ENCODE measurements at regions not wholly inside any gene's neighbourhood (a gene's known extent, or its start where the extent isn't known, plus 50 kb on each side); places are given as distances from the start of the nearest gene placed in this dataset.

GRCh38 chr2:226118471-226119429, 680.9 kb downstream of the IRS1 start:
- Histone ChIP-seq H3K27me3 (ENCODE audit: insufficient read depth, poor library complexity, severe bottlenecking) (no peaks in the 10 kb centered on the region), H3K4me3 (replicated peaks; ENCODE audit: insufficient read depth, low read length) (peak overlapping the region; percentile 30), H3K27ac (replicated peaks) (peak overlapping the region; percentile 81)
- DNase-seq (ENCODE audit: low read depth in 1 of 2, low spot score in 1 of 2) = peak; percentile 81 to 98
- TF ChIP-seq GABPA (IDR thresholded peaks at IDR 0.05; ENCODE audit: low read depth) = 0 out of 2 replicates have a peak, but pooled peaks have one; percentile 53
- no peak for TF ChIP-seq SPI1 (IDR thresholded peaks at IDR 0.05; ENCODE audit: borderline replicate concordance, low read depth)

- Histone ChIP-seq H3K27ac (replicated peaks) (peak overlapping the region; percentile 81), H3K4me3 (replicated peaks; ENCODE audit: insufficient read depth, low read length) (no peak overlapping the region), H3K27me3 (ENCODE audit: insufficient read depth, poor library complexity, severe bottlenecking) (no peaks in the 10 kb centered on the region)
- no peak for DNase-seq (ENCODE audit: low read depth in 1 of 2, low spot score in 1 of 2)
- no peak for TF ChIP-seq POLR2AphosphoS5 (IDR thresholded peaks at IDR 0.05; ENCODE audit: low read depth)
- no peak for TF ChIP-seq SPI1 (IDR thresholded peaks at IDR 0.05; ENCODE audit: borderline replicate concordance, low read depth)
- no peak for TF ChIP-seq REST (IDR thresholded peaks at IDR 0.05; ENCODE audit: insufficient replicate concordance, low read depth)
- no peak for TF ChIP-seq CTCF (IDR thresholded peaks at IDR 0.05; ENCODE audit: insufficient read depth, low read length)
- TF ChIP-seq GABPA (IDR thresholded peaks at IDR 0.05; ENCODE audit: low read depth) = no peak
These were observed 682.0 kb downstream of the IRS1 start for GRCh38 chr2:226117510-226118065.

GRCh38 chr2:226116346-226116745, 683.3 kb downstream of the IRS1 start:
- H3K27me3 ChIP-seq (ENCODE audit: insufficient read depth, poor library complexity, severe bottlenecking) = no peaks in the 10 kb centered on the region
- H3K27ac ChIP-seq (replicated peaks) = no peak overlapping the region
- TF ChIP-seq REST (IDR thresholded peaks at IDR 0.05; ENCODE audit: insufficient replicate concordance, low read depth) = no peak
- DNase-seq (ENCODE audit: low read depth in 1 of 2, low spot score in 1 of 2) = no peak
- no peak overlapping the region for H3K4me3 ChIP-seq (replicated peaks; ENCODE audit: insufficient read depth, low read length)

- Histone ChIP-seq H3K4me3 (replicated peaks; ENCODE audit: insufficient read depth, low read length) (no peak overlapping the region), H3K27me3 (ENCODE audit: insufficient read depth, poor library complexity, severe bottlenecking) (no peaks in the 10 kb centered on the region), H3K27ac (replicated peaks) (no peak overlapping the region)
- no peak for DNase-seq (ENCODE audit: low read depth in 1 of 2, low spot score in 1 of 2)
- TF ChIP-seq SPI1 (IDR thresholded peaks at IDR 0.05; ENCODE audit: borderline replicate concordance, low read depth) (no peak), POLR2AphosphoS5 (IDR thresholded peaks at IDR 0.05; ENCODE audit: low read depth) (no peak), REST (IDR thresholded peaks at IDR 0.05; ENCODE audit: insufficient replicate concordance, low read depth) (no peak), CTCF (IDR thresholded peaks at IDR 0.05; ENCODE audit: insufficient read depth, low read length) (no peak), GABPA (IDR thresholded peaks at IDR 0.05; ENCODE audit: low read depth) (no peak)
These were observed 683.8 kb downstream of the IRS1 start for GRCh38 chr2:226115832-226116200.
